HG03354 (cell line): ENCODE measurements at regions not wholly inside any gene's neighbourhood (a gene's known extent, or its start where the extent isn't known, plus 50 kb on each side); places are given as distances from the start of the nearest gene placed in this dataset.
"Not testable (repeated sequence)": the region's sequence is repeated elsewhere in the genome, so short reads cannot be mapped to it uniquely, and the experiment has no call there.

Source experiments
- ATAC-seq: cut with Tn5 transposase; IDR thresholded peaks from one replicate; pipeline ENCODE4 v1.9.1; 2021; ENCODE audit warnings: mild to moderate bottlenecking; ENCODE audit not compliant: unreplicated experiment, poor library complexity, severe bottlenecking

- not testable (repeated sequence) for ATAC-seq
Observed at GRCh38 chr9:65455136-65455535, 170.1 kb upstream of the FOXD4L5 start.

- not testable (repeated sequence) for ATAC-seq
Observed at GRCh38 chr9:65454666-65455065, 169.7 kb upstream of the FOXD4L5 start.

GRCh38 chr9:65454034-65454433 is 169.0 kb upstream of the FOXD4L5 start:
- ATAC-seq = not testable (repeated sequence)

- ATAC-seq = not testable (repeated sequence)
Observed at GRCh38 chr9:65449886-65450610, 165.0 kb upstream of the FOXD4L5 start.

GRCh38 chr9:65449423-65449822 is 164.4 kb upstream of the FOXD4L5 start:
- no peak for ATAC-seq

- ATAC-seq = not testable (repeated sequence)
Observed at GRCh38 chr9:65447146-65447545, 162.1 kb upstream of the FOXD4L5 start.

- ATAC-seq = not testable (repeated sequence)
Observed at GRCh38 chr9:65445991-65446390, 161.0 kb upstream of the FOXD4L5 start.

- ATAC-seq = no peak
Observed at GRCh38 chr9:65444943-65445342, 159.9 kb upstream of the FOXD4L5 start.

- not testable (repeated sequence) for ATAC-seq
Observed at GRCh38 chr9:65442116-65442515, 157.1 kb upstream of the FOXD4L5 start.

GRCh38 chr9:65441324-65441920 is 156.4 kb upstream of the FOXD4L5 start:
- not testable (repeated sequence) for ATAC-seq

GRCh38 chr9:65437724-65438123 is 152.7 kb upstream of the FOXD4L5 start:
- ATAC-seq = no peak

- ATAC-seq = no peak
Observed at GRCh38 chr9:65435464-65435863, 150.5 kb upstream of the FOXD4L5 start.

GRCh38 chr9:65432722-65433323 is 147.8 kb upstream of the FOXD4L5 start:
- no peak for ATAC-seq

- no peak for ATAC-seq
Observed at GRCh38 chr9:65432051-65432450, 147.0 kb upstream of the FOXD4L5 start.

GRCh38 chr9:65430221-65430620 is 145.2 kb upstream of the FOXD4L5 start:
- no peak for ATAC-seq

- not testable (repeated sequence) for ATAC-seq
Observed at GRCh38 chr9:65427361-65427760, 142.4 kb upstream of the FOXD4L5 start.

- ATAC-seq = not testable (repeated sequence)
Observed at GRCh38 chr9:65426813-65427212, 141.8 kb upstream of the FOXD4L5 start.

- no peak for ATAC-seq
Observed at GRCh38 chr9:65426231-65426630, 141.2 kb upstream of the FOXD4L5 start.

GRCh38 chr9:65425183-65425582 is 140.2 kb upstream of the FOXD4L5 start:
- ATAC-seq = not testable (repeated sequence)

- not testable (repeated sequence) for ATAC-seq
Observed at GRCh38 chr9:65424437-65424984, 139.5 kb upstream of the FOXD4L5 start.
